ENCODE measurements at regions not wholly inside any gene's neighbourhood (a gene's known extent, or its start where the extent isn't known, plus 50 kb on each side); places are given as distances from the start of the nearest gene placed in this dataset.

GRCh38 chr20:39181490-39181889, 219.3 kb downstream of the DHX35 start:
- in situ Hi-C loops (cut with MboI; ENCODE audit: low sequenced_read_pairs, unreplicated experiment) = no loop called here
- TF ChIP-seq CTCF (IDR thresholded peaks at IDR 0.05; ENCODE audit: borderline replicate concordance, control extremely low read depth, extremely low read depth, insufficient read depth, missing control alignments) = no peak
- DNase-seq (ENCODE audit: low spot score) = no peak

- no peak for TF ChIP-seq CTCF (IDR thresholded peaks at IDR 0.05; ENCODE audit: borderline replicate concordance, control extremely low read depth, extremely low read depth, insufficient read depth, missing control alignments)
- no peak for DNase-seq (ENCODE audit: low spot score)
- in situ Hi-C loops (cut with MboI; ENCODE audit: low sequenced_read_pairs, unreplicated experiment) = no loop called here
Measured at GRCh38 chr20:39176457-39176856, 214.3 kb downstream of the DHX35 start.

GRCh38 chr20:39170896-39171463, 208.8 kb downstream of the DHX35 start:
- in situ Hi-C loops (cut with MboI; ENCODE audit: low sequenced_read_pairs, unreplicated experiment) = no loop called here
- DNase-seq (ENCODE audit: low spot score) = no peak
- no peak for TF ChIP-seq CTCF (IDR thresholded peaks at IDR 0.05; ENCODE audit: borderline replicate concordance, control extremely low read depth, extremely low read depth, insufficient read depth, missing control alignments)

- in situ Hi-C loops (cut with MboI; ENCODE audit: low sequenced_read_pairs, unreplicated experiment) = no loop called here
- DNase-seq (ENCODE audit: low spot score) = no peak
- TF ChIP-seq CTCF (IDR thresholded peaks at IDR 0.05; ENCODE audit: borderline replicate concordance, control extremely low read depth, extremely low read depth, insufficient read depth, missing control alignments) = no peak
Measured at GRCh38 chr20:39165099-39165498, 203.0 kb downstream of the DHX35 start.

- no peak for DNase-seq (ENCODE audit: low spot score)
- TF ChIP-seq CTCF (IDR thresholded peaks at IDR 0.05; ENCODE audit: borderline replicate concordance, control extremely low read depth, extremely low read depth, insufficient read depth, missing control alignments) = no peak
- in situ Hi-C loops (cut with MboI; ENCODE audit: low sequenced_read_pairs, unreplicated experiment) = no loop called here
Measured at GRCh38 chr20:39164642-39165041, 202.5 kb downstream of the DHX35 start.

GRCh38 chr20:39163993-39164392, 201.8 kb downstream of the DHX35 start:
- DNase-seq (ENCODE audit: low spot score) = no peak
- TF ChIP-seq CTCF (IDR thresholded peaks at IDR 0.05; ENCODE audit: borderline replicate concordance, control extremely low read depth, extremely low read depth, insufficient read depth, missing control alignments) = no peak
- in situ Hi-C loops (cut with MboI; ENCODE audit: low sequenced_read_pairs, unreplicated experiment) = no loop called here

- TF ChIP-seq CTCF (IDR thresholded peaks at IDR 0.05; ENCODE audit: borderline replicate concordance, control extremely low read depth, extremely low read depth, insufficient read depth, missing control alignments) = no peak
- in situ Hi-C loops (cut with MboI; ENCODE audit: low sequenced_read_pairs, unreplicated experiment) = no loop called here
Measured at GRCh38 chr20:39161900-39162299, 199.8 kb downstream of the DHX35 start.

More at GRCh38 chr20:39161900-39162299, 199.8 kb downstream of the DHX35 start:
- no peak for DNase-seq (ENCODE audit: low spot score)
